C4-2B (cell line): ENCODE measurements at regions not wholly inside any gene's neighbourhood (a gene's known extent, or its start where the extent isn't known, plus 50 kb on each side); places are given as distances from the start of the nearest gene placed in this dataset.

Experiments used
- ZFX ChIP-seq: fragments of 450-650 bp; IDR thresholded peaks from 2 replicates; pipeline ENCODE4 v1.6.1; 2017
- TF ChIP-seq, protein P1 (sequence below): fragments of 450-650 bp; conservative IDR thresholded peaks from 2 replicates; pipeline ENCODE4 v1.5.1; 2017; ENCODE audit warnings: mild to moderate bottlenecking

- TF ChIP-seq, protein P1, sequence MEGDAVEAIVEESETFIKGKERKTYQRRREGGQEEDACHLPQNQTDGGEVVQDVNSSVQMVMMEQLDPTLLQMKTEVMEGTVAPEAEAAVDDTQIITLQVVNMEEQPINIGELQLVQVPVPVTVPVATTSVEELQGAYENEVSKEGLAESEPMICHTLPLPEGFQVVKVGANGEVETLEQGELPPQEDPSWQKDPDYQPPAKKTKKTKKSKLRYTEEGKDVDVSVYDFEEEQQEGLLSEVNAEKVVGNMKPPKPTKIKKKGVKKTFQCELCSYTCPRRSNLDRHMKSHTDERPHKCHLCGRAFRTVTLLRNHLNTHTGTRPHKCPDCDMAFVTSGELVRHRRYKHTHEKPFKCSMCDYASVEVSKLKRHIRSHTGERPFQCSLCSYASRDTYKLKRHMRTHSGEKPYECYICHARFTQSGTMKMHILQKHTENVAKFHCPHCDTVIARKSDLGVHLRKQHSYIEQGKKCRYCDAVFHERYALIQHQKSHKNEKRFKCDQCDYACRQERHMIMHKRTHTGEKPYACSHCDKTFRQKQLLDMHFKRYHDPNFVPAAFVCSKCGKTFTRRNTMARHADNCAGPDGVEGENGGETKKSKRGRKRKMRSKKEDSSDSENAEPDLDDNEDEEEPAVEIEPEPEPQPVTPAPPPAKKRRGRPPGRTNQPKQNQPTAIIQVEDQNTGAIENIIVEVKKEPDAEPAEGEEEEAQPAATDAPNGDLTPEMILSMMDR = no peak
- TF ChIP-seq ZFX = no peak
Observed at GRCh38 chr3:153590051-153590450, 428.0 kb downstream of the RAP2B start.
